H1 (cell line): ENCODE measurements at regions not wholly inside any gene's neighbourhood (a gene's known extent, or its start where the extent isn't known, plus 50 kb on each side); places are given as distances from the start of the nearest gene placed in this dataset.

Experiments used
- CTCF ChIA-PET: fragments of 300-600 bp; sonication (Branson Sonifier 250); formaldehyde crosslinking; loops from one replicate; lab custom pipeline; 2021; ENCODE audit not compliant: partially characterized antibody; lab: Charles Lee
- POLR2A ChIA-PET: fragments of 300-600 bp; sonication (Branson Sonifier 250); formaldehyde crosslinking; loops from one replicate; lab custom pipeline; 2021; ENCODE audit warnings: inconsistent platforms; ENCODE audit not compliant: partially characterized antibody; lab: Charles Lee
- DNase-seq, 2 experiments: peaks; one replicate each; pipeline versions ENCODE4 v3.0.0 to v3.0.0-alpha.2; 2010 to 2022; ENCODE audit warnings: low spot score in 2 of 2, low read depth in 1 of 2, mixed read lengths in 1 of 2
- FAIRE-seq: peaks from 2 replicates; lab custom pipeline; 2011; peaks lifted over from hg19 to GRCh38; lab: Jason Lieb, UNC
- H2AFZ ChIP-seq: 2 replicates; pipeline ENCODE4 v1.8.1; 2012; ENCODE audit warnings: low read length, inconsistent platforms
- H2AK5ac ChIP-seq: 2 replicates; pipeline ENCODE4 v1.6.1; 2013; ENCODE audit warnings: low read depth, low read length
- H2BK120ac ChIP-seq: replicated peaks from 2 replicates; pipeline ENCODE3; 2013; ENCODE audit warnings: low read depth, low read length, inconsistent platforms
- H2BK12ac ChIP-seq: 2 replicates; pipeline ENCODE4 v1.6.1; 2013; ENCODE audit warnings: low read depth, low read length
- H2BK15ac ChIP-seq: 2 replicates; pipeline ENCODE4 v1.6.1; 2013; ENCODE audit warnings: low read length
- H2BK20ac ChIP-seq: 2 replicates; pipeline ENCODE4 v1.6.1; 2013; ENCODE audit warnings: low read length
- H2BK5ac ChIP-seq: 2 replicates; pipeline ENCODE4 v1.6.1; 2013; ENCODE audit warnings: low read depth, low read length
- H3K14ac ChIP-seq: 2 replicates; pipeline ENCODE4 v1.6.1; 2013; ENCODE audit warnings: inconsistent platforms; ENCODE audit not compliant: insufficient read length
- H3K18ac ChIP-seq: 2 replicates; pipeline ENCODE4 v1.6.1; 2013; ENCODE audit warnings: low read length; ENCODE audit errors: extremely low read depth
- H3K23ac ChIP-seq: 2 replicates; pipeline ENCODE4 v1.6.1; 2013; ENCODE audit warnings: inconsistent platforms; ENCODE audit not compliant: insufficient read length
- H3K23me2 ChIP-seq: 2 replicates; pipeline ENCODE4 v1.6.1; 2013; ENCODE audit warnings: low read depth, low read length
- H3K27ac ChIP-seq: 2 replicates; pipeline ENCODE4 v1.6.1; 2011; ENCODE audit warnings: low read depth, low read length, inconsistent platforms
- H3K27me3 ChIP-seq, 4 experiments: replicated peaks in 1 of 4; 1 replicate in 1 of 4; 2 replicates in 3 of 4; pipeline versions ENCODE4 v1.6.1 to v1.8.1; 2011 to 2013; ENCODE audit warnings: low read length in 3 of 4, mild to moderate bottlenecking in 3 of 4, inconsistent platforms in 2 of 4, mixed read lengths in 2 of 4, moderate library complexity in 1 of 4; ENCODE audit not compliant: control insufficient read depth in 3 of 4, insufficient read depth in 3 of 4; ENCODE audit errors: extremely low read depth in 1 of 4
- H3K36me3 ChIP-seq, 4 experiments: 2 replicates each; pipeline versions ENCODE4 v1.6.1 to v1.8.1; 2011 to 2013; ENCODE audit warnings: mild to moderate bottlenecking in 4 of 4, low read length in 3 of 4, moderate library complexity in 2 of 4, control low read depth in 1 of 4, inconsistent platforms in 1 of 4; ENCODE audit not compliant: insufficient read depth in 4 of 4, control insufficient read depth in 2 of 4
- H3K4ac ChIP-seq: replicated peaks from 2 replicates; pipeline ENCODE3; 2013; ENCODE audit warnings: low read length, low read depth, mixed read lengths, inconsistent platforms; ENCODE audit not compliant: insufficient read length
- H3K4me1 ChIP-seq, 4 experiments: replicated peaks in 1 of 4; 1 replicate in 1 of 4; 2 replicates in 3 of 4; pipeline versions ENCODE4 v1.6.1 to v1.8.1; 2011 to 2013; ENCODE audit warnings: low read length in 3 of 4, inconsistent platforms in 2 of 4, mixed read lengths in 1 of 4; ENCODE audit not compliant: insufficient read depth in 4 of 4, control insufficient read depth in 3 of 4
- H3K4me2 ChIP-seq, 2 experiments: 2 replicates each; pipeline versions ENCODE4 v1.6.1 to v1.8.1; 2011 to 2013; ENCODE audit warnings: low read depth in 2 of 2, low read length in 2 of 2, control low read depth in 1 of 2, inconsistent platforms in 1 of 2, mild to moderate bottlenecking in 1 of 2; ENCODE audit not compliant: insufficient read depth in 1 of 2
- H3K4me3 ChIP-seq, 4 experiments: fragments of 200-600, 300-600 bp in 1 of 4; sonication (generic), shearing (Covaris generic), sonication (Bioruptor Twin) in 1 of 4; 2 replicates each; pipeline versions ENCODE4 v1.5.1 to v1.8.1; 2011 to 2016; ENCODE audit warnings: low read length in 4 of 4, low read depth in 3 of 4, control low read depth in 2 of 4, inconsistent platforms in 2 of 4, mild to moderate bottlenecking in 2 of 4, mixed read lengths in 1 of 4, moderate library complexity in 1 of 4; ENCODE audit not compliant: insufficient read depth in 2 of 4; ENCODE audit errors: extremely low read depth in 1 of 4
- H3K56ac ChIP-seq: replicated peaks from 2 replicates; pipeline ENCODE3; 2013; ENCODE audit warnings: low read depth, mild to moderate bottlenecking, mixed read lengths, low read length, inconsistent platforms; ENCODE audit not compliant: insufficient read length
- H3K79me1 ChIP-seq: 2 replicates; pipeline ENCODE4 v1.6.1; 2013; ENCODE audit warnings: low read depth, low read length, control low read depth
- H3K79me2 ChIP-seq, 2 experiments: 2 replicates each; pipeline versions ENCODE4 v1.6.1 to v1.8.1; 2012 to 2013; ENCODE audit warnings: low read length in 2 of 2, mild to moderate bottlenecking in 2 of 2, inconsistent platforms in 1 of 2; ENCODE audit not compliant: insufficient read depth in 2 of 2, control insufficient read depth in 1 of 2
- H3K9ac ChIP-seq, 4 experiments: replicated peaks in 1 of 4; 1 replicate in 1 of 4; 2 replicates in 3 of 4; pipeline versions ENCODE4 v1.6.1 to v1.8.1; 2011 to 2013; ENCODE audit warnings: low read depth in 3 of 4, low read length in 3 of 4, control low read depth in 2 of 4, mild to moderate bottlenecking in 2 of 4, moderate library complexity in 2 of 4, inconsistent platforms in 1 of 4; ENCODE audit errors: extremely low read depth in 1 of 4
- H3K9me3 ChIP-seq, 2 experiments: 2 replicates each; pipeline versions ENCODE4 v1.6.1 to v1.8.1; 2012 to 2013; ENCODE audit warnings: mild to moderate bottlenecking in 2 of 2, moderate library complexity in 2 of 2, control low read depth in 1 of 2, inconsistent platforms in 1 of 2, low read depth in 1 of 2, low read length in 1 of 2, mixed read lengths in 1 of 2; ENCODE audit not compliant: insufficient read depth in 2 of 2
- H4K20me1 ChIP-seq, 2 experiments: replicated peaks in 1 of 2; 2 replicates each; pipeline versions ENCODE3 to v1.8.1; 2011 to 2013; ENCODE audit warnings: inconsistent platforms in 2 of 2, low read length in 2 of 2, mild to moderate bottlenecking in 1 of 2; ENCODE audit not compliant: insufficient read depth in 2 of 2, control insufficient read depth in 1 of 2
- H4K5ac ChIP-seq: 2 replicates; pipeline ENCODE4 v1.6.1; 2013; ENCODE audit warnings: low read length, low read depth, mixed read lengths, inconsistent platforms; ENCODE audit not compliant: insufficient read length
- H4K8ac ChIP-seq: 2 replicates; pipeline ENCODE4 v1.8.0; 2013; ENCODE audit warnings: mild to moderate bottlenecking, moderate library complexity, low read length, inconsistent platforms; ENCODE audit not compliant: insufficient read depth; ENCODE audit errors: extremely low read depth
- H4K91ac ChIP-seq: replicated peaks from 2 replicates; pipeline ENCODE3; 2013; ENCODE audit warnings: low read length, mixed read lengths, inconsistent platforms; ENCODE audit not compliant: insufficient read length
- CHD2 ChIP-seq: IDR thresholded peaks from 2 replicates; pipeline ENCODE4 v1.6.1; 2012; ENCODE audit warnings: low read length, improper control_type of control experiment
- EP300 ChIP-seq, 2 experiments: IDR thresholded peaks; 1 replicate in 1 of 2; 2 replicates in 1 of 2; pipeline ENCODE4 v1.6.1; 2011 to 2012; ENCODE audit warnings: low read depth in 2 of 2, low read length in 2 of 2, mild to moderate bottlenecking in 2 of 2, borderline replicate concordance in 1 of 2, inconsistent platforms in 1 of 2, moderate library complexity in 1 of 2
- KDM5A ChIP-seq: fragments of 200-600 bp; IDR thresholded peaks from 2 replicates; pipeline ENCODE4 v1.7.1; 2012; ENCODE audit warnings: mild to moderate bottlenecking, low read length, inconsistent platforms, mixed read lengths
- MAFK ChIP-seq: IDR thresholded peaks from 2 replicates; pipeline ENCODE4 v1.6.1; 2012; ENCODE audit warnings: low read depth, mild to moderate bottlenecking, improper control_type of control experiment, low read length
- POLR2AphosphoS5 ChIP-seq: IDR thresholded peaks from 2 replicates; pipeline ENCODE4 v1.6.1; 2011; ENCODE audit warnings: low read depth, low read length
- WGBS, 2 experiments: shearing (Covaris generic) in 1 of 2; methylation state at CpG; one replicate each; pipeline versions ENCODE4 v1.1.6 to v1.1.7; 2013 to 2015; ENCODE audit warnings: low lambda C conversion rate in 2 of 2, mixed read lengths in 2 of 2, inconsistent platforms in 1 of 2, low coverage in 1 of 2, missing lambda C conversion rate in 1 of 2; ENCODE audit not compliant: insufficient replicate concordance in 2 of 2, insufficient coverage in 1 of 2, insufficient read length in 1 of 2; ENCODE audit errors: extremely low coverage in 1 of 2, missing lambda C conversion rate in 1 of 2; 5-methylcytosine and 5-hydroxymethylcytosine counted together
- TF ChIP-seq, protein P1 (sequence below): IDR thresholded peaks from 2 replicates; pipeline ENCODE4 v1.6.1; 2012; ENCODE audit warnings: inconsistent platforms

DNA sequence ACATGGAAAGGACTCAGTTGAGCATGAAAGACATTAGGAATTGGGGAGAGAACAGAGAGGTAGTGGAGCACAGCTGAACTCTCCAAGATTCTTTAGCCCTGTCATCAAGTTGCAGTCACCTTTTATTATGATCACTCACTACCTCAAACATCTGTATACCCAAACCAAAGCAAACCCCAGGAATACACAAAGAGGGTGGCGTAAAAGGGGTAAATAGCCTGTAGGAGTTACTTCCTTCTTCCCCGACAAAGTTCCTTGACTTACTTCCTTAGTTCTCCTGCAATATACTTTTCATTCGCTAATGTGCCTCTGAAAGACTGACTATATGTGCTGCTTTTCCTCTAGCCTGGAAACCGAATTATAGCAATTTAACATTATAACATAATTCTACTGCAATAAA, 159.9 kb downstream of the SPRY1 start:
- H3K9ac ChIP-seq: no peak overlapping the region
- H2BK20ac ChIP-seq: no peak overlapping the region
- no peak overlapping the region for H3K18ac ChIP-seq
- FAIRE-seq: no peak
- H3K36me3 ChIP-seq: no peaks in the 10 kb centered on the region
- H3K27me3 ChIP-seq: no peaks in the 10 kb centered on the region
- 90% methylated on average over 4 of the region's 4 CpGs; no CpG with 5 or more reads in 1 of the 2 experiments for WGBS, 2 experiments
- no peak overlapping the region for H3K14ac ChIP-seq
- H3K79me1 ChIP-seq: no peaks in the 10 kb centered on the region
- H3K27ac ChIP-seq: no peak overlapping the region
- H3K4ac ChIP-seq: no peak overlapping the region
- no peak overlapping the region for H3K4me2 ChIP-seq
- no peak overlapping the region for H4K5ac ChIP-seq
- no peak overlapping the region for H4K8ac ChIP-seq
- CTCF ChIA-PET: interaction anchor here (3.8 kb wide), 1 partner anchor 8 kb away, joined by 28 read pairs; no protein-coding TSS in a partner anchor
- H3K9me3 ChIP-seq: no peaks in the 10 kb centered on the region
- no peak overlapping the region for H2BK12ac ChIP-seq
- H3K4me1 ChIP-seq: peaks cover 4 to 12% (median 6%) of the 10 kb centered on the region in 4 experiments; a peak in 5 of 7 replicates
- TF ChIP-seq MAFK: no peak
- TF ChIP-seq EP300 (IDR thresholded peaks at IDR 0.05; ENCODE audit: borderline replicate concordance in 1 of 2, low read depth in 2 of 2, low read length in 2 of 2): no peak
- TF ChIP-seq CHD2: no peak
- TF ChIP-seq POLR2AphosphoS5: no peak
- TF ChIP-seq, protein P1, sequence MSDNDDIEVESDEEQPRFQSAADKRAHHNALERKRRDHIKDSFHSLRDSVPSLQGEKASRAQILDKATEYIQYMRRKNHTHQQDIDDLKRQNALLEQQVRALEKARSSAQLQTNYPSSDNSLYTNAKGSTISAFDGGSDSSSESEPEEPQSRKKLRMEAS: no peak
- no peak for TF ChIP-seq KDM5A
- H2BK120ac ChIP-seq: no peak overlapping the region
- H2AK5ac ChIP-seq: no peak overlapping the region
- no peak overlapping the region for H2BK5ac ChIP-seq
- DNase-seq: no peak
- H3K23me2 ChIP-seq: no peaks in the 10 kb centered on the region
- POLR2A ChIA-PET: no interaction called here
- no peak overlapping the region for H3K56ac ChIP-seq
- H4K91ac ChIP-seq: no peak overlapping the region
- H2BK15ac ChIP-seq: no peak overlapping the region
- no peak overlapping the region for H3K4me3 ChIP-seq
- H3K23ac ChIP-seq: no peak overlapping the region
- H2AFZ ChIP-seq: no peak overlapping the region; the same call in 1 of the 2 replicates
- H4K20me1 ChIP-seq: no peaks in the 10 kb centered on the region
- H3K79me2 ChIP-seq: no peaks in the 10 kb centered on the region
